OCI-LY3 (cell line): ENCODE measurements at regions not wholly inside any gene's neighbourhood (a gene's known extent, or its start where the extent isn't known, plus 50 kb on each side); places are given as distances from the start of the nearest gene placed in this dataset.

Experiments used
- H2AFZ ChIP-seq: fragments of 200-600, 300-600 bp; shearing (Covaris generic); 2 replicates; pipeline ENCODE4 v1.6.0; 2014; ENCODE audit warnings: antibody characterized with exemption, low read depth, low read length
- H3K27ac ChIP-seq: fragments of 200-600, 300-600 bp; sonication (generic); 2 replicates; pipeline ENCODE4 v1.5.1; 2014; ENCODE audit warnings: mild to moderate bottlenecking, low read length, moderate library complexity, mixed read lengths
- H3K27me3 ChIP-seq: fragments of 200-600, 300-600 bp; sonication (generic); 2 replicates; pipeline ENCODE4 v1.6.1; 2014; ENCODE audit warnings: low read depth, low read length, mixed read lengths
- H3K36me3 ChIP-seq: fragments of 200-600, 300-600 bp; sonication (generic); replicated peaks from 2 replicates; pipeline ENCODE3; 2014; ENCODE audit warnings: low read depth, low read length, mixed read lengths
- H3K4me1 ChIP-seq: fragments of 300-600, 200-600 bp; sonication (generic); 2 replicates; pipeline ENCODE4 v1.6.1; 2014; ENCODE audit warnings: low read length, mixed read lengths
- H3K4me2 ChIP-seq: fragments of 200-600, 300-600 bp; sonication (generic); 2 replicates; pipeline ENCODE4 v1.6.1; 2014; ENCODE audit warnings: low read length, mixed read lengths
- H3K4me3 ChIP-seq: fragments of 300-600, 200-600 bp; sonication (generic); 2 replicates; pipeline ENCODE4 v1.5.1; 2014; ENCODE audit warnings: antibody characterized with exemption, mild to moderate bottlenecking, low read length, moderate library complexity
- H3K79me2 ChIP-seq: fragments of 300-600, 200-600 bp; shearing (Covaris generic); 2 replicates; pipeline ENCODE4 v1.6.1; 2014; ENCODE audit warnings: mild to moderate bottlenecking, low read length, mixed read lengths
- H3K9ac ChIP-seq: fragments of 300-600, 200-600 bp; shearing (Covaris generic); 2 replicates; pipeline ENCODE4 v1.6.0; 2014; ENCODE audit warnings: mild to moderate bottlenecking, low read length, moderate library complexity
- H3K9me3 ChIP-seq: fragments of 200-600, 300-600 bp; shearing (Covaris generic); 2 replicates; pipeline ENCODE4 v1.6.1; 2014; ENCODE audit warnings: low read length, mixed read lengths; ENCODE audit not compliant: insufficient read depth
- H4K20me1 ChIP-seq: fragments of 200-600, 300-600 bp; sonication (generic); 2 replicates; pipeline ENCODE4 v1.6.1; 2016; ENCODE audit warnings: low read length, mixed read lengths; ENCODE audit not compliant: insufficient read depth
- CTCF ChIP-seq: fragments of 200-600, 300-600 bp; sonication (generic); IDR thresholded peaks from 2 replicates; pipeline ENCODE4 v1.5.1; 2014; ENCODE audit warnings: antibody characterized with exemption, low read length, low read depth
- EZH2phosphoT487 ChIP-seq: fragments of 200-600 bp; shearing (Covaris generic); IDR thresholded peaks from 2 replicates; pipeline ENCODE4 v1.6.1; 2018; ENCODE audit warnings: antibody characterized with exemption, mixed run types, low read depth

- Histone ChIP-seq H3K9me3 (no peaks in the 10 kb centered on the region), H3K9ac (no peak overlapping the region), H3K27me3 (no peaks in the 10 kb centered on the region), H3K4me2 (no peak overlapping the region), H3K4me3 (no peak overlapping the region), H3K36me3 (no peaks in the 10 kb centered on the region), H2AFZ (no peak overlapping the region), H4K20me1 (no peaks in the 10 kb centered on the region), H3K4me1 (peaks cover 9% of the 10 kb centered on the region), H3K79me2 (no peaks in the 10 kb centered on the region), H3K27ac (no peak overlapping the region)
- TF ChIP-seq EZH2phosphoT487 (no peak), CTCF (no peak)
These were observed 2139.4 kb upstream of the TENM3 start for GRCh38 chr4:180103794-180104193.

- Histone ChIP-seq H3K4me2 (no peak overlapping the region), H3K9me3 (no peaks in the 10 kb centered on the region), H2AFZ (no peak overlapping the region), H3K27me3 (no peaks in the 10 kb centered on the region), H3K36me3 (no peaks in the 10 kb centered on the region), H3K4me3 (no peak overlapping the region), H3K79me2 (no peaks in the 10 kb centered on the region), H3K4me1 (no peaks in the 10 kb centered on the region; the same call in 1 of the 2 replicates), H4K20me1 (no peaks in the 10 kb centered on the region), H3K9ac (no peak overlapping the region), H3K27ac (no peak overlapping the region)
- TF ChIP-seq CTCF: no peak
These were observed 2137.8 kb upstream of the TENM3 start for GRCh38 chr4:180105362-180105761.

- no peaks in the 10 kb centered on the region for H3K36me3 ChIP-seq
- H3K4me3 ChIP-seq: no peak overlapping the region
- no peak overlapping the region for H2AFZ ChIP-seq
- no peaks in the 10 kb centered on the region for H4K20me1 ChIP-seq
- no peaks in the 10 kb centered on the region for H3K27me3 ChIP-seq
- no peaks in the 10 kb centered on the region for H3K9me3 ChIP-seq
- no peak overlapping the region for H3K9ac ChIP-seq
- H3K4me2 ChIP-seq: no peak overlapping the region
- no peaks in the 10 kb centered on the region for H3K79me2 ChIP-seq
- H3K27ac ChIP-seq: no peak overlapping the region
- no peak for TF ChIP-seq EZH2phosphoT487
- no peak for TF ChIP-seq CTCF
- no peaks in the 10 kb centered on the region for H3K4me1 ChIP-seq
These were observed 2137.1 kb upstream of the TENM3 start for GRCh38 chr4:180106122-180106521.

- Histone ChIP-seq H3K4me2 (no peak overlapping the region), H3K9me3 (no peaks in the 10 kb centered on the region), H3K9ac (no peak overlapping the region), H3K27me3 (no peaks in the 10 kb centered on the region), H3K4me3 (no peak overlapping the region), H3K36me3 (no peaks in the 10 kb centered on the region), H4K20me1 (no peaks in the 10 kb centered on the region), H2AFZ (no peak overlapping the region), H3K27ac (no peak overlapping the region), H3K4me1 (no peaks in the 10 kb centered on the region), H3K79me2 (no peaks in the 10 kb centered on the region)
- TF ChIP-seq CTCF (no peak), EZH2phosphoT487 (no peak)
These were observed 2136.2 kb upstream of the TENM3 start for GRCh38 chr4:180106997-180107396.
